ENCODE measurements at regions not wholly inside any gene's neighbourhood (a gene's known extent, or its start where the extent isn't known, plus 50 kb on each side); places are given as distances from the start of the nearest gene placed in this dataset.

DNA sequence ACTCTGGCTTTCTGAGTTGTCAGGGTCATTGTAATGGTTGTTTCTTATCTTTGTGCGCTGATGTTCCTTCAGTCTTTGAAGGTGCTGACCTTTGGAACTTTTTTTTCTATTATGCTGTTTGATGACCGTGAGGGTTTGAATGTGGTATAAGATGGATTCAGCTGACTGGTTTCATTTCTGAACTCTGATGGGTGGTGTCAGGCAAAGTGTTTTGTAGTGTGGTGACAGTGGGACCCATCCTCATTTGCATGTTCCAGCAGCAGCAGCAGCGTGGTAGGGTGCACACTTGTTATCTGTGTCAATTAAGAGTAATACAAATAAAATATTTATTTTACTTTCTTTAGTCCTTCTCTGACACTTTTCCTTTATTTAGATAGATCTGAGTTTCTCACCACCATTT, 227.7 kb upstream of the PRR16 start:
- DNase-seq (ENCODE audit: low read depth) = no peak

DNA sequence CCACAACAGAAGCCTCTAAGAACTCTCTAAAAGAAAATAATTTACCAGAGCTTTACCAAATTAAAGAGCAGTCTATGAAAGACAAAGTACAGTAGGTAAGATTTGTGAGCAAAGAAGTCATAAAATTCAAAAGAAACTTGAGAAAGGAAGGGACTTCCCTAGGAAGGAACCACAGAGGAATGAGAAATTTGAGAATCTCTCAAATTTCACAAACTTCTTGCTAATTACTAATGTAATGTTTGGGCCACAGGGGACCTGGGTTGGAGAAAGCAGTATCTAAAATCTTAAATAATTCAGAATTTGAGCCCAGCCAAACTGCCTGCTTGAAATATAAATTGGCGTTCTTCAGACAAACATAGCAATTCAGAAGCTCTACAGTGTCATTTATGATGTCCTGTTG, 225.0 kb upstream of the PRR16 start:
- no peak for DNase-seq (ENCODE audit: low read depth)

DNA sequence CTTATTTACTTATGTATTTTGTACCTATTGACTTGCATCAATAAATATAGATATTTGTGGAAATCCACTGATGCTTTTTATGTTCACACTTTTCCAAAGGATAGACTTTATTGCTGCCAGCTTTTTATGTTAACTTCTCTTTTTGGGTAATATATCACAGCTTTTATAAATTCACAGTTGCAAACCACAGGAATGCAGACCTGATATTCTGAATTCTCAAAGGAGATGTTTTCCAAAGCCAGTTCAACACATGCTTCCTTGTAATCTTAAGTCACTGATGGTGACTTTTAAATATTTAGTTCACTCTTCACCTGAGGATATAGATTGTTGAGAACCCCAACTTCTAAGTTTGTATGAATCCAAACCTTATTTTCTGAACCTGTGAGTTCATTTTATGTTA, 223.4 kb upstream of the PRR16 start:
- DNase-seq (ENCODE audit: low read depth) = no peak

DNA sequence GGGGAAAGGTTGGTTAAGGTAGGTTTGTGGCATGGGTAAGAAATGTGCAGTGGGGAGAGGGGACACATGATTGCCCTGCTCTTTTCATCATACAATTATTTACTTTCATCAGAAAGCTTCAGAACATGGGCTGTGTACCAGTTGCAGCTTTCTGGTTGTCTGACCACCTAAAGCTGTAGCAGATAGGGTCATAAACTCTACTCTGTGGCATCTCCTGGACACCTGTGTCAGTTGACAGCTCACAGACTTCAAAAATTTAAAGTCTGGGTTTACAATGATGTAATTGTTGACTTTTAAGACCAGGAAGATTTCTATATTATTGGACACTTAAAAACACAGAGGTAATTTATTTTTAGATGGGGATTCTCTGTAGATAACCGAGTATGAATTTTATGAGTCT, 222.7 kb upstream of the PRR16 start:
- DNase-seq (ENCODE audit: low read depth) = no peak

DNA sequence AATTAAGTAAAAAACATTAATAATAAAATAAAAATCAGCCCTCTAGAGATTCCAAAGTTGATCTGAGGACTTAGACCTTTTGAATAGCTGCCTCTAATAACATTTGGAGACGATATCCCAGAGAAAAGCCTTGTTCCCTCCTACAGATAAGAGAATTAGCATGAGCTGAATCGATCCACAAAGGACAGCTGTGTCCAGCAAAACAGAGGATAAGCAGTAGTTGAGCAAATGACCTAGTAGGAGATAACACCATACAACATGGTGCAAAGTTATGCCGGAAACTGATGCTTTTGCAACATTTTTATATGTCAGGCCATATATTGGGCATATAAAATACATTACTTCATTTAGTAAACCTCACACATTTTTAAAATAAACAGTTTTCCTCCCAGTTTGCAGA, 212.2 kb upstream of the PRR16 start:
- DNase-seq (ENCODE audit: low read depth) = no peak

DNA sequence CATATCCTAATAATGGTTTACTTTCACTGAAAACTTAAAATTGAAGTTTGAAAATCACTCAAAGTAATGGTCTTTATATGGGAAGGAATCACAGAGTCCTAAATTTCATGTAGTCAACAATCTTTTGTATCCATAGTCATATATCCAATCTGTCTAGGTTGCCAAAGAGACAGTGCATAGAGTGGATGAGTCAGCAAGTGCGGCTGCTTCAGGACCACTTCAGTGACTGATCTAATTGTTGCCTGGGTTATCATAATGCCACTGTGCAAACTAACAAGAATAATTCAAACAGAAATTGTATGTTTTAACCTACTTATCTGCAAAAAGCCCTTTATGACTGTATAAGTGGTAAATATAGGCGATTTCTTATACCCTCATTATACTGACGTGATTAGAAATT, 211.3 kb upstream of the PRR16 start:
- peak; percentile 10 for DNase-seq (ENCODE audit: low read depth)

DNA sequence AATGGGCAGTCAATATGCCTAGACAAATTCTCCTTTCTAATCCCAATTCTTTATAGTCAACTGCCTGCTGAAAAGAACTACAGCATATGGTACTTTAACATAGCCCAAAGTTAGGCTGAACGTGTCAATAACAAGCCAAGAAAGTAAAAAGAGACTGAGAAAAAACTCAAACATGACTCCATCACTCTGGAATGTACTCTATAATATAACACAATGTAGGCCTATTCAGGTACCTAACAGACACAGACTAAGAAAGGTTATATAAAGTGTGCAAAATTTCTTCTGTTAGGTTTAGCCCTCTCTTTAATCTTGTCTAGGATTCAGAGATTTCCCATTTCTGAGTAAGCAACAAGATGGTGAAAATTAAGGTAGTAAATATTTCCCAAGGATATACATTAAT, 209.7 kb upstream of the PRR16 start:
- DNase-seq (ENCODE audit: low read depth) = no peak

DNA sequence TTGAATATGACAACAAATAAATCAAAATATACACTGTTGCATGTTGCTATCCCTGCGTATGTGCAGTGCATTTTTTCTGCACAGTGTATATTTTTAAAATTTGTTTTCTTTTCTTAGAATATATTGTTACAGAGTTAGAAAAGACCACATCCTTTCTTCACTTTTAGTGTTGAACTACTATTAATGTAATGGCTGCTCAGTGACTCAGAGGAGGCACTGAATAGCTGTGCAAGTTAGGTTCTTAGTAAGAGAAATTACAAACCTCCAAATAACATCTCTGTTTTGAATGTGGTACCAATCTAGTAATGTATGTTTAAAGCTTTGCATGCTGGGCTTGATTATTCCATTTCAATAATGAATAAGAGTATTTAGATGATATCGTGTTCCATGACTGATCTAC, 208.9 kb upstream of the PRR16 start:
- DNase-seq (ENCODE audit: low read depth) = no peak

DNA sequence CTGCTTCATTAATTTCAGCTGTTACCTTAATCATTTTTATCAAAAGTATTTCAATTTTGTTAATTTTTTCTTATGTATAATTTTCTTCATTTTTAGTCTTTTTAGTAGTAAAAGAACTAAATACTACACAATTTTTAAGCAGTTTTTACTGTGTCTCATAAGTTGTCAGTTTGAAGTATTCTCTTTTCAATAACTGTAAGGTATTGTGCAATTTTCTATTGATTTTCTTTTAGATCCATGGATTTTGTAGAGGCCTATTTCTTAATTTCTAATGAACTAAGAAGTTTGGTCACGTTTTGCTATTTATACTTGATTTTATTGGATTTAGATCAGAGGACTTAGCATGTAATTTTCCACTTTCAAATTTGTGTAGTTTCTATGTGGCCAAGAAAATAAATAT, 207.7 kb upstream of the PRR16 start:
- DNase-seq (ENCODE audit: low read depth) = no peak

DNA sequence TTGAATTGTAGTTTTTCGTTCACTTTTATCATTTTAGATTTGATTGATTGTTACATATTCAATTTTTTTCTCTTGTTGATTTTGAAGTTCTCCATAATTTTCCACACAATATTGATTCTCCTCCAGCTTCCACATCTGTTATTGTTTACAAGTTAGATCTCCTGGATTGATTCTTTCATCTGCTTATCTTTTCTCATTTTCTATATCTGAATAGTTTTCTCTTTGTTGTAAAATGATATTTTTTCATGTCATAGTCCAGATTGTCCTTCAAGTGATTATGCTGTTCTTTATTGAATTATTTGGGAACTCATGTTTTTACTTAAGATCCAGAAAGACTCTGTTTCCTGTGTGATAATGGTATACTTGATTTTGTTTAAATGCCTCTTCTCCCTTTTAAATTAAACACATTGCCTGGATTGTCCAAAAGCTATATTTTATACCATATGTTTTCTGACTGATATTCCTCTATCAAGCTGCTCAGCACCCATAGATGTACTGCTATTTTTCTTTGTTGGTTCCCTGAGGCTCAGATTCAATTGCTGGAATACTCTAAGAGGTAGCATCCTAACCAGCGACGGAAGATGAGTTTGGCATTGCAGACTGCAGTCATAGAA, 206.6 kb upstream of the PRR16 start:
- DNase-seq (ENCODE audit: low read depth) = no peak

DNA sequence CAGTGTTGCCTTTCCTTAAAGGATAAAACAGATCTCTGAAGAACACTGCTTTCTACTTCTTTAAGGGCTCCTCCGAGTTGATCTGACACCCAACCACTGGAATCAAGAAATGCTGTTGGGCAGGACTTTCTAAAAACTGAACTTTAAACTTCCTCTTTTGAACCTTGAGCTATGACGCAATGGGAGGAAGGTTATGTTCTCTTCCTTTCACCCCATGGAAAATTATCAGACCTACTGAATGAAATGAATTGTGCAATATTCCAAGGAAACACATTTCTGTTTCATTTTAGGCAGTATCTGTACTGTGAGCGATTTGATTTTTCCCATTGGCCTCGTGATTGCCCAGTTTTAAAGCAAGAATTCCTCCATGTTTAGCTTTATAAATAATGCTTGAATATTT, 206.0 kb upstream of the PRR16 start:
- DNase-seq (ENCODE audit: low read depth) = no peak

DNA sequence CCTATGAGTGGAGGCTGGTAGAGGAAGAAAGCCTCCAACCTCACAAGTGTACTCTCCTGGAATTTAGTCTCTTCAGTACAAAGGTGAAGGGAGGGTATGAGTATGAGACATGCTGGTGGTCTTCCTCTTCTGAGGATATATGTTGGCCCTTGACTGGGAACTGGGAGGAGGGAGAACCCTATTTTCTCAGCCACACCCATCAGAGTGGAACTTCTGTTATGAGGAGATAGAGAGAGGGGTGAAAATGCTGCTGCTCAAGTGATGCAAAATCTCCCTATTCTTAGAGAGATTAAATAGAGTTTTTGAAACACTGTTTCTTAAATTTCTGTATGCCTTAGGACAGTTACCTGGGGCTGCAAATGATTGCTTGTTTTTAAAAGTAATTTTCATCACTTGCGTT, 203.4 kb upstream of the PRR16 start:
- no peak for DNase-seq (ENCODE audit: low read depth)

DNA sequence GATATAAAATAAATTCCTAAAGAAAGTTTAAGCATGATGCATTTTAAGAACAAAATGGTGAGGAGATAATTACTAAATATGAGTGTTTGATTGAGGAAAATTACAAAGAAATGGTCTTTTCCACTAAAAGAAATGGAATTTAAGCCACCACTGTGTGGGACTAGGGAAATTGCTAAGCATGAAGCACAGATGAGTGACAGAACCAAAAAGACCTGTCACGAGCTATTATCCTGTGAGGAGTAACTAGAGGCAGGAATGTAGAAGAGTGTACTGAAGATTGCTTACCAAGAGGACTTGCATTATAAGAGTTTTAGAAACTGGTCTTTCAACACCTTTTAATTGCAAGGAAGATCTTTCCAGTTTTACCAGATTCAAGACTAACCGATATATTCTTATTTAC, 193.6 kb upstream of the PRR16 start:
- no peak for DNase-seq (ENCODE audit: low read depth)

DNA sequence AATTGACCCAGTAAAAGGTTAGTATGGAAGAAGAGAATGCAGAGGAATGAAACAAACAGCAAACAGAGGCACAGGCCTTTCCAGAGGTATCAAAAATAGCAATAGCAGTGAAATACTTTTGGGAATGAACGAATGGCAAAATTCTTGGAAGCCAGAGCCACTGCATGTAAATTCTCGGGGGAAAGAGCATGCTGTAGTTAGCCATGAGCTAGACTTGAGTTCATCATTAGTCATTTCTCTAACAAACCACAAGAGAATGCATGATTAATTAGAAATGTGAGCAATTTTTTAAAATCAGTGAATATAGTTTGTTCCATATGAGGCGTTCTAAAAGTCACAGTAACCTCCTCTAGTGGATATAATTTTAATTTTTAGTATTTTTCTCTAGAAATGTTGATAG, 170.3 kb upstream of the PRR16 start:
- DNase-seq (ENCODE audit: low read depth) = peak; percentile 80

DNA sequence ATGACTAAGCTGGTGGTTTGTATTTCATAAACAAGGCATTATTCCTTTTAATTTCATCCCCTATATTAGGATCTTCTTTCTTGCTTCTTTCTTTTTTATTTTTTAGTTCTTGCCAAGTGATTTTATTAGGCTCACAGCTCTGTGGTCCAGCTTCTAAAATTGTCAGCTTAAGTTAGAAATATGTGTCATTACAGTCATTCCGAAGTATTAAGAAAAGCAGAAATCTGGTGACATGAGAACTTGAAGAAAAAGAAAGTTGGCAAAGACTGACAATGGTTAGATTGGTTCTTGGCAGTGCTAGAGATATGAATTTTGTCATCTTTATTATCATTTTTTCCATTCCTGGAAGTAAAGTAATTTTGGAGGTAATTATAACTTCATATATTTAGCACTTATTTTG, 166.5 kb upstream of the PRR16 start:
- peak; percentile 60 for DNase-seq (ENCODE audit: low read depth)

DNA sequence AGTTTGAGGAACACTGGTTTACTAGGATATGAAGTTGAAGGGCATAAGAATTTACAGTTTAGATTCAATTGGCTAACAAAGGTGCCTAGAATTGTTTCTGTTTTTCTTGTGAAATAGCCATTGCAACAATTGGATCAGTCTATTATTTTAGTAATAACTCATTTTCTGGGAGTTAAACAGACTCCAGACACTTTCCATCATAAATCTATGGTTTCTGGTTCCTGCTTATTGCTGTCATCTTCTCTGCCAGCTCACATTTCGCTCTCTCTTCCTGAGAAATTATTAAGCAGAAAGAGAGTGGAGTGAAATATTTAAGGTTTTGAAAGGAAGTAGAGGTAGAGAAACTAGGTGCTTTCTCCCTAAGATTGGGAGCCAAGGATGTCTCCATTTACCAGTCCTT, 165.1 kb upstream of the PRR16 start:
- no peak for DNase-seq (ENCODE audit: low read depth)

DNA sequence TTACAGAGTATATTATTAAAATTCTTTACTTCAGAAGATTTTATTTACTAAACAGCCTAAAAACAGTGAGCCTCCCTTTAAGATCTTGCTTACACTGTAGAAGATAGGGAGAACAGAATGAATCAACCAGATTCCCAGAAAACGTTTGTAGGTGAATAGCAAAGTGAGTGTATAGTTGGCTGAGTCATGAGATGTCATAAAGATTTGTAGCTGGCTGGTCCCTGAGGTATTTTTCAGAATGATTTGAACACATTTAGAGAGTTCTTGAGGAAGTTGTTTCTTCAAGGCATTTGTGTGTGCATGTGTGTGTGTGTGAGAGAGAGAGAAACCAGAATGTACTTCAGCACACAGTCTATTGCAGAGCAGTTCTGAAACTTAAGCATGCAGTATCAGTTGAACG, 159.4 kb upstream of the PRR16 start:
- peak; percentile 69 for DNase-seq (ENCODE audit: low read depth)

DNA sequence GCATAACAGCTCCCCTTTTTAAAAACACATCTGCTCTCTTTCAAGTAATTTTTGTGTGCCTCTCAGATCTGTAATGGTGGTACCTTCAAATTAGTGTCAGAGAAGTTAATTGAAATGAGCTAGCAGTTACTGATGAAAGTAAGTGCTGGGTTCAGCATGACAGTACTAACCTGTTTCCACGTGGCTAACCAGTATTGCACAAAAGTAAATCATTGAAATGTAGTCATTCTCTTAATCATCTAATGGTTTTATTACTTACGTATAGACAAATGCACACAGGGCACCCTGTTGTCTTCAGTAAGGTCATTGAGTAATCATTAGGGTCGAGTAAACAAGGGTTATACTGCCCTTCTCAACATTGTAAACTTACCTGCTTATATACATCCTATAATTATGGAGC, 157.8 kb upstream of the PRR16 start:
- DNase-seq (ENCODE audit: low read depth) = no peak

DNA sequence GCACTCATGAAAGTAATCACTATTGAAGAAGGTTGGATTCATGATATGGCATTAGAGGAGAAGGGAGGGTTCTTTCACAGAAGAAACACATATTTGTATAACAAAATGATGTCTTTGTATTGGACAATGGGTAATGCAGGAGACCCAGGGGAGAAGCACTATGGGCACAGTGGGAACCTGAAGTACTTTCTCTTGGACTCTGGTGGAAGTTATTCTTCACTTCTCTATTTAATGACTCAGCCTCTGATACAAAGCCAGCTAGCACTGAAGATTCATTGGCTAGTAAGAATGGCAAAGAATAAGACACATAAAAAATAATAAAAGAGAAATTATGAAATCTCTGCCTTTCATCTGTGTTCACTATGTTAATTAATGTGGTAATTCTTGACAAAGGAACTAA, 149.9 kb upstream of the PRR16 start:
- DNase-seq (ENCODE audit: low read depth) = no peak

DNA sequence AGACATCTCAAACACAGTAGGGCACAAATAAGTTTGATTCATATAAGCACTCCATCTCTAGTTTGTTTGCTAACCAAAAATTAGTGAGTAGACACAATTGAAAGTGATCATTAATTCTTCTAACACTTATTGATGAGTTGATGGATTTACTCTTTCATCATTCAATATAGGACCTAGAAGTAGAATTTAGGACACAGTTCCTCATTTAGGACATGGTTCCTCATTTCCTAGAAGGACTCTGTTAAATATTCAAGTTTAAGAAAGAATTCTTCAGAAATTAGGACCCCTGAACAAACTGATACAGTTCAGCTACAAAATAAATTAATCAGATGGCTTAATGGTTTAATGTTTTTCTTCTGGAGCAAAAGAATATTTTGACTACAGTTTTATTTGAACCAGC, 143.5 kb upstream of the PRR16 start:
- no peak for DNase-seq (ENCODE audit: low read depth)

DNA sequence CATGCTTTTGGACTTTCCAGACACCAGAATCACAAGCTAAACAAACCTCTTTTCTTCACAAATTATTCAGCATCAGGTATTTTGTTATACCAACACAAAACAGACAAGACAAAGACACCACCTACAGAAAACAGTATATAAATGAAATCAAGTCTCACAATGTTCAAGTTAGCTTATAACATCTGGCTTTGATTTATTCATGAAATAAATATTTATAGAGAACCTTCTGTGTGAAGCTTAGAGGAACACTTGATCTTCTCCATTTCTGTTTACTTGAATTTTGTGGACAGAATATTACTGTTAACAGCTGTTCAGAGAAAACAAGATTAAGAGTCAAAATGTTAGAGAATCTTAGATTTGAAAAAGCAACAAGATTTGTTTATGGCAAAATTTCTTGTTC, 137.4 kb upstream of the PRR16 start:
- no peak for DNase-seq (ENCODE audit: low read depth)

DNA sequence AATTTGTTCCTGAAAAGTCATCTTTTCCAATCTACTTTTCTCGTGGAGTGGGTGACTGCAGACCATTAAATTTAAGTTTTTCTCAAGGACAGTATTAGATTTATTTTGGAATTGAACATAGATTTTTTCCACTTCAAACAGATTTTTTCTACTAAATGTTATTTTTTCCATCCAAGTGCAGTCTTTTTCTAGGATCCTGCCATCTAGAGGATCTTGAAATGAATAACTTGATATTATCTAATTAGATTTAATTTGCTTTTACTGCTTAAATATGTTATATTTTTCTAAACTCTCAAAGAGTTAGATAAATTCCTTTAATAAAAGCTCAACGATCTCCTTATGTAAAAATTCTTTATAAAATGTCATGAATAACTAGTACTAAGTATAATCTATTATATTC, 136.9 kb upstream of the PRR16 start:
- DNase-seq (ENCODE audit: low read depth) = no peak

DNA sequence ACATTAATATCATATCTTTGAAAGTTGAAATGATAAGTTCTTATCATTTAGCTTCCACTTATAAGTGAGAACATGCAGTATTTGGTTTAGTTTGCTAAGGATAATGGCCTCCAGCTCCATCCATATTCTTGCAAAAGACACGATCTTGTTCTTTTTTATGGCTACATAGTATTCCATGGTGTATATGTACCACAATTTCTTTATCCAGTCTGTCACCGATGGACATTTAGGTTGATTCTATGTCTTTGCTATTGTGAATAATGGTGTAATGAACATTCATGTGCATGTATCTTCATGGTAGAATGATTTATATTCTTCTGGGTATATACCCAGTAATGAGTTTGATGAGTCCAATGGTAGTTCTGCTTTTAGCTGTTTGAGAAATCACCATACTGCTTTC, 135.0 kb upstream of the PRR16 start:
- no peak for DNase-seq (ENCODE audit: low read depth)

DNA sequence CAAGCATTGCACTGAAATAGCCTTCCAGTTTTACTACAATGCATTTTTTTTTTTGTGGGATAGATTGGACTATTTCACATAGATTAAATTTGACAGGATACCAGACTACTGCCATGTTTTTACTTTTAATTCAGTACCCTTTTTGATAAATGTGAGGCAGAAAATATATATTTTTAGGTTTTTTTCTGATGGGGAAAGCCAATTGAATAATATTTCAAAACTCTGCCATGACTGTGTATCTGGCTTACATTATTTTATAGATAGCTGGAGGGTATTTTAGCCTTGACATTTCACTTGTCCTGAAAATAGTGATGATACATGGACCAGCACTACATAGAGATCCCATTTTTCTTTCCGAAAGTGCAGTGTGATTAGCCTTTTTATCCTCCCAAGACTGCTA, 133.5 kb upstream of the PRR16 start:
- DNase-seq (ENCODE audit: low read depth) = no peak

DNA sequence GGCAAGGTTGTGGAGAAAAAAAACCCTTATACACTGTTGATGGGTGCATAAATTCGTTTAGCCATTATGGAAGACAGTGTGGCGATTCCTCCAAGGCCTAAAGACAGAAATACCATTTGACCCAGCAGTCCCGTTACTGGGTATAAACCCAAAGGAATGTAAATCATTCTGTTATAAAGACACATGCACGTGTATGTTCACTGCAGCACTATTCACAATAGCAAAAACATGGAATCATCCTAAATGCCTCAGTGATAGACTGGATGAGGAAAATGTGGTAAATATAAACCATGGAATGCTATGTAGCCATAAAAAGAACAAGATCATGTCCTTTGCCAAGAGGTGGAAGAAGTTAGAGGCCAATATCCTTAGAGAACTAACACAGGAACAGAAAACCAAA, 119.9 kb upstream of the PRR16 start:
- no peak for DNase-seq (ENCODE audit: low read depth)
